K562 (cell line): ENCODE measurements at regions not wholly inside any gene's neighbourhood (a gene's known extent, or its start where the extent isn't known, plus 50 kb on each side); places are given as distances from the start of the nearest gene placed in this dataset.
A peak's percentile ranks its signal among the peaks of the same experiment; 100 is the strongest.

ENCODE experiments used
- ATF1 ChIP-seq, 2 experiments: fragments of 450-650 bp in 1 of 2; IDR thresholded peaks; 2 replicates each; pipeline ENCODE4 v1.6.1; 2016; ENCODE audit warnings: missing compliant biosample characterization in 1 of 2, missing genetic modification characterization in 1 of 2
- CBFA2T3 ChIP-seq: fragments of 450-650 bp; IDR thresholded peaks from 2 replicates; pipeline ENCODE4 v1.6.1; 2017
- MECOM ChIP-seq: fragments of 250-450 bp; sonication (Bioruptor Pico); IDR thresholded peaks from 2 replicates; pipeline ENCODE4 v1.8.0; 2022; ENCODE audit warnings: inconsistent platforms
- MYC ChIP-seq, 2 experiments: fragments of 250-450 bp in 1 of 2; sonication (Bioruptor Pico) in 1 of 2; IDR thresholded peaks; 2 replicates each; pipeline versions ENCODE4 v1.5.1 to v1.6.1; 2012 to 2021; ENCODE audit warnings: low read depth in 2 of 2, borderline replicate concordance in 1 of 2, improper control_type of control experiment in 1 of 2, low read length in 1 of 2, mild to moderate bottlenecking in 1 of 2, moderate library complexity in 1 of 2
- POLR2AphosphoS2 ChIP-seq: IDR thresholded peaks from 2 replicates; pipeline ENCODE4 v1.6.1; 2012; ENCODE audit warnings: low read length, improper control_type of control experiment
- POLR2AphosphoS5 ChIP-seq: IDR thresholded peaks from 2 replicates; pipeline ENCODE4 v1.6.1; 2011; ENCODE audit warnings: mild to moderate bottlenecking, low read depth, low read length, moderate library complexity; ENCODE audit not compliant: control insufficient read depth, insufficient read depth
- PTBP1 ChIP-seq: fragments of 200-400 bp; formaldehyde crosslinking; IDR thresholded peaks from 2 replicates; pipeline ENCODE4 v1.6.1; 2017; ENCODE audit warnings: low read depth, low read length
- SAFB ChIP-seq: fragments of 200-400 bp; formaldehyde crosslinking; IDR thresholded peaks from 2 replicates; pipeline ENCODE4 v1.6.1; 2017; ENCODE audit warnings: low read depth, low read length, borderline replicate concordance
- SIN3B ChIP-seq: fragments of 450-650 bp; IDR thresholded peaks from 2 replicates; pipeline ENCODE4 v1.6.1; 2017; ENCODE audit warnings: low read depth, mild to moderate bottlenecking, moderate library complexity
- SMAD2 ChIP-seq: fragments of 150-350 bp; IDR thresholded peaks from 2 replicates; pipeline ENCODE4 v1.6.1; 2014; ENCODE audit warnings: low read depth, mild to moderate bottlenecking, low read length
- ZFP30 ChIP-seq: fragments of 250-450 bp; sonication (Bioruptor Pico); IDR thresholded peaks from 2 replicates; pipeline ENCODE4 v1.8.0; 2022; ENCODE audit warnings: moderate library complexity, mild to moderate bottlenecking, inconsistent platforms, borderline replicate concordance
- ZNF586 ChIP-seq: fragments of 450-650 bp; formaldehyde crosslinking; conservative IDR thresholded peaks from 2 replicates; pipeline ENCODE4 v1.4.0; 2020; ENCODE audit warnings: mild to moderate bottlenecking, moderate library complexity
- ZNF766 ChIP-seq: fragments of 200-800 bp; sonication (Bioruptor generic); conservative IDR thresholded peaks from 2 replicates; pipeline ENCODE4 v1.6.1; 2016; ENCODE audit warnings: missing genetic modification characterization, missing compliant biosample characterization
- TF ChIP-seq, protein P1 (sequence below): fragments of 250-450 bp; sonication (Bioruptor Pico); IDR thresholded peaks from 2 replicates; pipeline ENCODE4 v1.9.0; 2021; ENCODE audit warnings: mild to moderate bottlenecking, inconsistent platforms
- TF ChIP-seq, protein P2 (sequence below): sonication (generic); formaldehyde crosslinking; IDR thresholded peaks from 2 replicates; pipeline ENCODE4 v1.8.1; 2023; ENCODE audit warnings: mild to moderate bottlenecking, missing genetic modification reagents
- TF ChIP-seq, protein P3 (sequence below): fragments of 250-450 bp; sonication (Bioruptor Pico); IDR thresholded peaks from 2 replicates; pipeline ENCODE4 v1.5.0; 2020; ENCODE audit warnings: mild to moderate bottlenecking, borderline replicate concordance
- TF ChIP-seq, protein P4 (sequence below): fragments of 250-450 bp; sonication (Bioruptor Pico); IDR thresholded peaks from 2 replicates; pipeline ENCODE4 v1.5.1; 2021; ENCODE audit warnings: mild to moderate bottlenecking
- TF ChIP-seq, protein P5 (sequence below): sonication (generic); formaldehyde crosslinking; IDR thresholded peaks from 2 replicates; pipeline ENCODE4 v1.8.0; 2022; ENCODE audit warnings: mild to moderate bottlenecking, missing genetic modification reagents

DNA sequence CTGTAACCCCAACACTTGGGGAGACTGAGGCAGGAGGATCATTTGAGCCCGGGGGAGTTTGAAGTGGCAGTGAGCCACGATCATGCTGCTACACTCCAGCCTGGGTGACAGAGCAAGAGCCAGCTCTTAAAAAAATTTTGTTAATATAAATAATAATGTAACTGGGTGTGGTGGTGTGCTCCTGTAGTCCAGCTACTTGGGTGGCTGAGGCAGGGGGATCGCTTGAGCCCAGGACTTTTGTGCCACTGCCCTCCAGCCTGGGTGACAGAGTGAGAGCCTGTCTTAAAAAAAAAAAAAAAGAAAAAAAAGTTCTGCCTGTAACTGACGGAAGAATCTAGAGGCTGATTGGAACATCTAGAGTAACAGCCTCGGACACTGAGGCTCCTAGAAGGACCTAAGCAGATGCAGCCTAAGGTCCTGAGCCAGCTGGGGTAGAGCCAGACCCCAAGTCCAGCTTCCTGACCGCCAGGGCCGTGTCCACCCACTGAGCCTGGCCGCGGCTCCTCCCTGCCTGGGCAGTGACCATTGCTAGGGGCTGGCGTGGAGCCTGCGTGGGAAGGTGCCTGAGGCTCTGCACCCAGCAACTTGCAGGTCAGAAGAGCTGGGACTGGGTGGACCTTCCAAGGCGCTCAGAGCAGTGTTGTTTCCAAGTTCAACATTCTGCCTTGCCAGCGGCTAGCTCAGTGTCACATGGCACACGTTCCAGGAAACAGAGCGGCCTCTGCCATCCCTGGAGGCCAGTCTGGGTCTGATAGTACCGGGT, 209.4 kb upstream of the CIBAR2 start (continued):
- TF ChIP-seq, protein P1, sequence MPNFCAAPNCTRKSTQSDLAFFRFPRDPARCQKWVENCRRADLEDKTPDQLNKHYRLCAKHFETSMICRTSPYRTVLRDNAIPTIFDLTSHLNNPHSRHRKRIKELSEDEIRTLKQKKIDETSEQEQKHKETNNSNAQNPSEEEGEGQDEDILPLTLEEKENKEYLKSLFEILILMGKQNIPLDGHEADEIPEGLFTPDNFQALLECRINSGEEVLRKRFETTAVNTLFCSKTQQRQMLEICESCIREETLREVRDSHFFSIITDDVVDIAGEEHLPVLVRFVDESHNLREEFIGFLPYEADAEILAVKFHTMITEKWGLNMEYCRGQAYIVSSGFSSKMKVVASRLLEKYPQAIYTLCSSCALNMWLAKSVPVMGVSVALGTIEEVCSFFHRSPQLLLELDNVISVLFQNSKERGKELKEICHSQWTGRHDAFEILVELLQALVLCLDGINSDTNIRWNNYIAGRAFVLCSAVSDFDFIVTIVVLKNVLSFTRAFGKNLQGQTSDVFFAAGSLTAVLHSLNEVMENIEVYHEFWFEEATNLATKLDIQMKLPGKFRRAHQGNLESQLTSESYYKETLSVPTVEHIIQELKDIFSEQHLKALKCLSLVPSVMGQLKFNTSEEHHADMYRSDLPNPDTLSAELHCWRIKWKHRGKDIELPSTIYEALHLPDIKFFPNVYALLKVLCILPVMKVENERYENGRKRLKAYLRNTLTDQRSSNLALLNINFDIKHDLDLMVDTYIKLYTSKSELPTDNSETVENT (CRISPR knock-in tag), result peak; percentile 32; the same call in 1 of the 2 replicates
- TF ChIP-seq POLR2AphosphoS2 (no peak), ZFP30 (CRISPR knock-in tag) (no peak), ZNF586 (CRISPR knock-in tag) (no peak), PTBP1 (no peak), SMAD2 (no peak), SAFB (no peak), CBFA2T3 (no peak), SIN3B (no peak), MYC (IDR thresholded peaks at IDR 0.05; ENCODE audit: low read depth, low read length) (no peak), MYC (CRISPR knock-in tag; IDR thresholded peaks at IDR 0.05; ENCODE audit: borderline replicate concordance, low read depth) (no peak), MECOM (CRISPR knock-in tag) (no peak), ZNF766 (0 out of 2 replicates have a peak, but pooled peaks have one; percentile 39), POLR2AphosphoS5 (no peak), ATF1 (CRISPR knock-in tag; IDR thresholded peaks at IDR 0.05) (no peak), ATF1 (tag; IDR thresholded peaks at IDR 0.05) (no peak)
- TF ChIP-seq, protein P2, sequence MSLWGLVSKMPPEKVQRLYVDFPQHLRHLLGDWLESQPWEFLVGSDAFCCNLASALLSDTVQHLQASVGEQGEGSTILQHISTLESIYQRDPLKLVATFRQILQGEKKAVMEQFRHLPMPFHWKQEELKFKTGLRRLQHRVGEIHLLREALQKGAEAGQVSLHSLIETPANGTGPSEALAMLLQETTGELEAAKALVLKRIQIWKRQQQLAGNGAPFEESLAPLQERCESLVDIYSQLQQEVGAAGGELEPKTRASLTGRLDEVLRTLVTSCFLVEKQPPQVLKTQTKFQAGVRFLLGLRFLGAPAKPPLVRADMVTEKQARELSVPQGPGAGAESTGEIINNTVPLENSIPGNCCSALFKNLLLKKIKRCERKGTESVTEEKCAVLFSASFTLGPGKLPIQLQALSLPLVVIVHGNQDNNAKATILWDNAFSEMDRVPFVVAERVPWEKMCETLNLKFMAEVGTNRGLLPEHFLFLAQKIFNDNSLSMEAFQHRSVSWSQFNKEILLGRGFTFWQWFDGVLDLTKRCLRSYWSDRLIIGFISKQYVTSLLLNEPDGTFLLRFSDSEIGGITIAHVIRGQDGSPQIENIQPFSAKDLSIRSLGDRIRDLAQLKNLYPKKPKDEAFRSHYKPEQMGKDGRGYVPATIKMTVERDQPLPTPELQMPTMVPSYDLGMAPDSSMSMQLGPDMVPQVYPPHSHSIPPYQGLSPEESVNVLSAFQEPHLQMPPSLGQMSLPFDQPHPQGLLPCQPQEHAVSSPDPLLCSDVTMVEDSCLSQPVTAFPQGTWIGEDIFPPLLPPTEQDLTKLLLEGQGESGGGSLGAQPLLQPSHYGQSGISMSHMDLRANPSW (CRISPR knock-in tag), result no peak
- TF ChIP-seq, protein P3, sequence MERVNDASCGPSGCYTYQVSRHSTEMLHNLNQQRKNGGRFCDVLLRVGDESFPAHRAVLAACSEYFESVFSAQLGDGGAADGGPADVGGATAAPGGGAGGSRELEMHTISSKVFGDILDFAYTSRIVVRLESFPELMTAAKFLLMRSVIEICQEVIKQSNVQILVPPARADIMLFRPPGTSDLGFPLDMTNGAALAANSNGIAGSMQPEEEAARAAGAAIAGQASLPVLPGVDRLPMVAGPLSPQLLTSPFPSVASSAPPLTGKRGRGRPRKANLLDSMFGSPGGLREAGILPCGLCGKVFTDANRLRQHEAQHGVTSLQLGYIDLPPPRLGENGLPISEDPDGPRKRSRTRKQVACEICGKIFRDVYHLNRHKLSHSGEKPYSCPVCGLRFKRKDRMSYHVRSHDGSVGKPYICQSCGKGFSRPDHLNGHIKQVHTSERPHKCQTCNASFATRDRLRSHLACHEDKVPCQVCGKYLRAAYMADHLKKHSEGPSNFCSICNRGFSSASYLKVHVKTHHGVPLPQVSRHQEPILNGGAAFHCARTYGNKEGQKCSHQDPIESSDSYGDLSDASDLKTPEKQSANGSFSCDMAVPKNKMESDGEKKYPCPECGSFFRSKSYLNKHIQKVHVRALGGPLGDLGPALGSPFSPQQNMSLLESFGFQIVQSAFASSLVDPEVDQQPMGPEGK (CRISPR knock-in tag), result no peak
- TF ChIP-seq, protein P4, sequence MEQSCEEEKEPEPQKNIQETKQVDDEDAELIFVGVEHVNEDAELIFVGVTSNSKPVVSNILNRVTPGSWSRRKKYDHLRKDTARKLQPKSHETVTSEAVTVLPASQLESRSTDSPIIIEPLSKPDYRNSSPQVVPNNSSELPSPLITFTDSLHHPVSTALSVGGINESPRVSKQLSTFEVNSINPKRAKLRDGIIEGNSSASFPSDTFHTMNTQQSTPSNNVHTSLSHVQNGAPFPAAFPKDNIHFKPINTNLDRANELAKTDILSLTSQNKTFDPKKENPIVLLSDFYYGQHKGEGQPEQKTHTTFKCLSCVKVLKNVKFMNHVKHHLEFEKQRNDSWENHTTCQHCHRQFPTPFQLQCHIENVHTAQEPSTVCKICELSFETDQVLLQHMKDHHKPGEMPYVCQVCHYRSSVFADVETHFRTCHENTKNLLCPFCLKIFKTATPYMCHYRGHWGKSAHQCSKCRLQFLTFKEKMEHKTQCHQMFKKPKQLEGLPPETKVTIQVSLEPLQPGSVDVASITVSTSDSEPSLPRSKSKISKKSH (CRISPR knock-in tag), result no peak
- TF ChIP-seq, protein P5, sequence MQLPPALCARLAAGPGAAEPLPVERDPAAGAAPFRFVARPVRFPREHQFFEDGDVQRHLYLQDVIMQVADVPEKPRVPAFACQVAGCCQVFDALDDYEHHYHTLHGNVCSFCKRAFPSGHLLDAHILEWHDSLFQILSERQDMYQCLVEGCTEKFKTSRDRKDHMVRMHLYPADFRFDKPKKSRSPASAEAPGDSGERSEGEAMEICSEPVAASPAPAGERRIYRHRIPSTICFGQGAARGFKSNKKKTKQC, result no peak; the same call in 1 of the 2 replicates
